ENCODE measurements at regions not wholly inside any gene's neighbourhood (a gene's known extent, or its start where the extent isn't known, plus 50 kb on each side); places are given as distances from the start of the nearest gene placed in this dataset.
A peak's percentile ranks its signal among the peaks of the same experiment; 100 is the strongest.

DNA sequence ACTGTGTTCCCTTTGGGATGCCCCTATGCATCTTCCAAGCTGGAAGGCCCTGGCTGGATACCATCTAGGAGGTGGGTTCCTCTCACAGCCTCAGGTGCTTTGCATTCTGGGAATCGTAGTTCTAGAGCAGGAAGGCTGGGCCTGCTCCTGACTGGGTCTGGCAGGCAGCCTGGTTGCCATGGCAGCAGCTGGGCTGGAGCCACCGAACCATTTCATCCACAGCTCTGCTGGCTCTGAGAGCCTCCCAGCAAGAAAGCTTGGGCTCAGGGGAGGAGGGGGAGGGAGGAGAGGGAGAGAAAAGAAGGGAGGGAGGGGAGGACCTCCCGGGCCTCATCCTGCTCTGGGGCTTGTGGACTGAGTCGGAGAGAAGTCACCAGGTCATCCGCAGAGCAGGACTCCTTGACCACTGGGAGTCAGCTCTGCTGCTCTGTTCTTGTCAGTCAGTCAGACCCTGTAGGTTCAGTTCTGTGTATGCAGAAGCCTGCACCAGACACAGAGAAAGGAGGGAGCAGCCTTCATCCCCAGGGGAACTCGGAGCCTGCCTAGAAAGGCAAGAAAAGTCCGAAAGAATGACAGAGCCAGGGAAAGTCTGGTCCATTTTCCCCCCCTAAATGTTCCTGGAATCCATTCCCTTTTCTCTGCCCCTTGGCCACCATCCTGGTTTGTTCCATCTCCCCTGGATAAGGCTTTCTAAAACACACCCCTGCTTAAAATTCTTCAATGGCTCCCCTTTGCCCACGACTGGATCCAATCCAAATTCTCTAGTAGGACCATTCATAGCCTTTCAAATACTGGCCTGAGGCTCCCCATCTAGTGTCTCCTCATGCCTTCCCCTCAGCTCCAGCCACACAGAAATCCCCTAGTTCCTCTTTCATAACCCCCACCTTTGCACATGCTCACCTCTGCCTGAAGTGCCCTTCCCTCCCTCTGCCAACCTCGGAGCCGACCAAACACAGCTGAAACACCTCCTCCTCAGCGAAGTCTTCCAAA lies 65.4 kb upstream of the ARAP3 start:
- peak; percentile 78 for DNase-seq (ENCODE audit: low spot score)

DNA sequence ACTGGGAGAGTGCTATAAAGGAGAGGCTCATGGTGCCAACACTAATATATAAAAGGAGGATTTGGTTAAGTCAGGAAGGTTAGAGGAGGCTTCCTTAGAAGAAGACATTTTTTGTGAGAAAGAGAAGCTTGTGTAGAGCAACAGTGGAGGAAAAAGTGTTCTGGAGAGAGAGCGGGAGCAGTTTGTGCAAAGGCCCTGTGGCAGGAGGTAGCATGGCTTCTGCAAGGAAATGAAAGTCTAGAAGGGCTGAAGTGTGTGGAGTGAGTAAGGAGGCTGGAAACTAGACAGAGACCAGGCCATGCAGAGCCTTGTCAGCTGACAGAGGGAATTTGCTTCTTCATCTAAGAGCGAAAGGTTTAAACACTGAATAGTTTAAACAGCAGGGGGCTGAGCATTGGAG lies 64.4 kb upstream of the ARAP3 start:
- DNase-seq (ENCODE audit: low spot score) = no peak

GRCh38 chr5:141745390-141745789 lies 63.4 kb upstream of the ARAP3 start:
- no peak for DNase-seq (ENCODE audit: low spot score)

- DNase-seq (ENCODE audit: low spot score) = no peak
Measured at GRCh38 chr5:141743866-141744272, 61.8 kb upstream of the ARAP3 start.

- DNase-seq (ENCODE audit: low spot score) = peak; percentile 33
Measured at GRCh38 chr5:141742866-141743851, 61.1 kb upstream of the ARAP3 start.

DNA sequence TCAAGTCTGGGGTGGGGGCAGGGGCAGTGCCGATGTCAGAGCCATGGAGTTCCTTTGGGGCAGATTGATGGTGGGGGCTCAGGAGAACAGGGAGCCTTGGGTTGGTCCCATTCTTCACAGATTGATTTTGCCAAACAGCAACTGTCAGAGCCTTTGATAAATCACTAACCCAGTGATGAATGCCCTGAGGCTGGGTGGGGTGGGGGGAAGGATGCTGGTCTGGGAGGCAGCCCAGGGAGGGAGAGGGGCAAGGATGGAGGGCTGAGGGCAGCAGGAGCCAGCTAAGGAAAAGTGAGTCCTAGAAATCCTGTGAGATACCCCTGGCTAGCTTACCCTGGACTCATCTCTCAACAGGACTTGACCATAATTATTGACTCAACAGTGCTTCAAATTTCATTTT lies 60.1 kb upstream of the ARAP3 start:
- no peak for DNase-seq (ENCODE audit: low spot score)

- no peak for DNase-seq (ENCODE audit: low spot score)
Measured at GRCh38 chr5:141740885-141741284, 58.9 kb upstream of the ARAP3 start.

GRCh38 chr5:141737535-141737934 lies 55.5 kb upstream of the ARAP3 start:
- no peak for DNase-seq (ENCODE audit: low spot score)

- no peak for DNase-seq (ENCODE audit: low spot score)
Measured at GRCh38 chr5:141735823-141736222, 53.8 kb upstream of the ARAP3 start.

GRCh38 chr5:141734501-141735229 lies 52.6 kb upstream of the ARAP3 start:
- DNase-seq (ENCODE audit: low spot score) = peak; percentile 64

GRCh38 chr5:141733198-141733597 lies 51.2 kb upstream of the ARAP3 start:
- no peak for DNase-seq (ENCODE audit: low spot score)

- DNase-seq (ENCODE audit: low spot score) = no peak
Measured at GRCh38 chr5:141732417-141732816, 50.4 kb upstream of the ARAP3 start.
